ENCODE measurements at regions not wholly inside any gene's neighbourhood (a gene's known extent, or its start where the extent isn't known, plus 50 kb on each side); places are given as distances from the start of the nearest gene placed in this dataset.

DNA sequence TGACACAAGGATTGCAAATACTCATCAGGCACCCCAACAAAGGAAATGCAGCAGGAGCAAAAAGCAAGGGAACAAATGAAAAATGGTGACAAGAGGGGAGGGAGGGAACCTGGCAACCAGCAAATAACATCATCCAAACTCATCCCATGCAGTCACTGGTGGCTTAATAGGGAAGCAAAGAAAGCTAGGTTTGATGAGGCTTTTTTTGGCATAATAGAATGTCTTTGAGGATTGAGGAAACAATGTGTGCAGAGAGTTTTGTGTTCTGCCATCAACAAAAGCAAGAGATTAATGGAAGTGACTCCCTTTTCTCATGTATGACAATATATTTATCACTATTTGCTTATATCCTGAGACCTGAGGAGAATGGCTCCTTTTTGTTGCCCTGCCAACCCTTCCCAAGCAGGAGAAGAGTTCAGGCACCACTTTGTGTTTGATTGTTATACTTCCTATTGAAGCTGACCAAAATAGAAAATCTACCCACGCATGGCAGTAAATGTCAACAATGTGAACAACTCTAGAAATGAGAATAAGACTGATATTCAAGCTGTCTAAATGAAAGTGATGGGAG lies 375.7 kb downstream of the CAAP1 start:
- CTCF ChIA-PET, result no interaction called here
- no peak overlapping the region for H3K4me3 ChIP-seq (ENCODE audit: low read depth, low read length)
- no peak for DNase-seq (ENCODE audit: low read depth, low spot score)
- no peaks in the 10 kb centered on the region for H3K27me3 ChIP-seq (ENCODE audit: control insufficient read depth, insufficient read depth, low read length)
- peaks cover 4% of the 10 kb centered on the region for H3K9me3 ChIP-seq (ENCODE audit: control insufficient read depth, insufficient read depth, low read length)
- TF ChIP-seq CTCF (IDR thresholded peaks at IDR 0.05; ENCODE audit: low read depth, low read length), result no peak
- POLR2A ChIA-PET, result no interaction called here
- H3K27ac ChIP-seq (ENCODE audit: low read depth, low read length), result no peak overlapping the region

- no peak for DNase-seq (ENCODE audit: low read depth, low spot score)
- H3K27ac ChIP-seq (ENCODE audit: low read depth, low read length), result no peak overlapping the region
- CTCF ChIA-PET, result no interaction called here
- no peaks in the 10 kb centered on the region for H3K9me3 ChIP-seq (ENCODE audit: control insufficient read depth, insufficient read depth, low read length)
- POLR2A ChIA-PET, result no interaction called here
- TF ChIP-seq CTCF (IDR thresholded peaks at IDR 0.05; ENCODE audit: low read depth, low read length), result no peak
- no peak overlapping the region for H3K4me3 ChIP-seq (ENCODE audit: low read depth, low read length)
- no peaks in the 10 kb centered on the region for H3K27me3 ChIP-seq (ENCODE audit: control insufficient read depth, insufficient read depth, low read length)
Observed at GRCh38 chr9:26513730-26514129, 378.9 kb downstream of the CAAP1 start.

- Histone ChIP-seq H3K27me3 (ENCODE audit: control insufficient read depth, insufficient read depth, low read length) (no peaks in the 10 kb centered on the region), H3K27ac (ENCODE audit: low read depth, low read length) (no peak overlapping the region), H3K9me3 (ENCODE audit: control insufficient read depth, insufficient read depth, low read length) (no peaks in the 10 kb centered on the region), H3K4me3 (ENCODE audit: low read depth, low read length) (no peak overlapping the region)
- ChIA-PET CTCF (no interaction called here), POLR2A (no interaction called here)
- TF ChIP-seq CTCF (IDR thresholded peaks at IDR 0.05; ENCODE audit: low read depth, low read length), result no peak
- no peak for DNase-seq (ENCODE audit: low read depth, low spot score)
Observed at GRCh38 chr9:26510137-26510536, 382.5 kb downstream of the CAAP1 start.

- no peaks in the 10 kb centered on the region for H3K27me3 ChIP-seq (ENCODE audit: control insufficient read depth, insufficient read depth, low read length)
- POLR2A ChIA-PET, result no interaction called here
- CTCF ChIA-PET, result no interaction called here
- no peaks in the 10 kb centered on the region for H3K9me3 ChIP-seq (ENCODE audit: control insufficient read depth, insufficient read depth, low read length)
- no peak for DNase-seq (ENCODE audit: low read depth, low spot score)
- no peak overlapping the region for H3K4me3 ChIP-seq (ENCODE audit: low read depth, low read length)
- H3K27ac ChIP-seq (ENCODE audit: low read depth, low read length), result no peak overlapping the region
- no peak for TF ChIP-seq CTCF (IDR thresholded peaks at IDR 0.05; ENCODE audit: low read depth, low read length)
Observed at GRCh38 chr9:26508897-26509296, 383.7 kb downstream of the CAAP1 start.

GRCh38 chr9:26504057-26504456 lies 388.5 kb downstream of the CAAP1 start:
- H3K9me3 ChIP-seq (ENCODE audit: control insufficient read depth, insufficient read depth, low read length), result no peaks in the 10 kb centered on the region
- TF ChIP-seq CTCF (IDR thresholded peaks at IDR 0.05; ENCODE audit: low read depth, low read length), result no peak
- no peak for DNase-seq (ENCODE audit: low read depth, low spot score)
- no peak overlapping the region for H3K4me3 ChIP-seq (ENCODE audit: low read depth, low read length)
- no peaks in the 10 kb centered on the region for H3K27me3 ChIP-seq (ENCODE audit: control insufficient read depth, insufficient read depth, low read length)
- ChIA-PET POLR2A (no interaction called here), CTCF (no interaction called here)
- H3K27ac ChIP-seq (ENCODE audit: low read depth, low read length), result no peak overlapping the region

Data from AG04450 (cell line).